AG09319 (cell line): ENCODE measurements at regions not wholly inside any gene's neighbourhood (a gene's known extent, or its start where the extent isn't known, plus 50 kb on each side); places are given as distances from the start of the nearest gene placed in this dataset.

ENCODE experiments used
- DNase-seq: peaks from one replicate; pipeline ENCODE4 v3.0.0-alpha.2; 2010; ENCODE audit warnings: low read depth; ENCODE audit errors: extremely low read depth
- CTCF ChIP-seq: IDR thresholded peaks from 2 replicates; pipeline ENCODE4 v1.5.1; 2011; ENCODE audit warnings: low read depth, mild to moderate bottlenecking, inconsistent platforms, low read length, moderate library complexity

GRCh38 chr1:198443365-198444233, 96.9 kb downstream of the ATP6V1G3 start:
- DNase-seq: peak; percentile 64
- TF ChIP-seq CTCF: no peak

GRCh38 chr1:198440842-198441241, 99.6 kb downstream of the ATP6V1G3 start:
- no peak for TF ChIP-seq CTCF
- no peak for DNase-seq

- TF ChIP-seq CTCF: no peak
- no peak for DNase-seq
Measured at GRCh38 chr1:198437332-198437731, 103.1 kb downstream of the ATP6V1G3 start.

- no peak for DNase-seq
- TF ChIP-seq CTCF: no peak
Measured at GRCh38 chr1:198436276-198436675, 104.2 kb downstream of the ATP6V1G3 start.

GRCh38 chr1:198435056-198435455, 105.4 kb downstream of the ATP6V1G3 start:
- no peak for DNase-seq
- no peak for TF ChIP-seq CTCF

- TF ChIP-seq CTCF: no peak
Measured at GRCh38 chr1:198424441-198424840, 116.0 kb downstream of the ATP6V1G3 start.

GRCh38 chr1:198423673-198424072, 116.8 kb downstream of the ATP6V1G3 start:
- no peak for TF ChIP-seq CTCF

More at GRCh38 chr1:198424441-198424840, 116.0 kb downstream of the ATP6V1G3 start:
- no peak for DNase-seq

More at GRCh38 chr1:198423673-198424072, 116.8 kb downstream of the ATP6V1G3 start:
- no peak for DNase-seq
